ENCODE measurements at regions not wholly inside any gene's neighbourhood (a gene's known extent, or its start where the extent isn't known, plus 50 kb on each side); places are given as distances from the start of the nearest gene placed in this dataset.

DNA sequence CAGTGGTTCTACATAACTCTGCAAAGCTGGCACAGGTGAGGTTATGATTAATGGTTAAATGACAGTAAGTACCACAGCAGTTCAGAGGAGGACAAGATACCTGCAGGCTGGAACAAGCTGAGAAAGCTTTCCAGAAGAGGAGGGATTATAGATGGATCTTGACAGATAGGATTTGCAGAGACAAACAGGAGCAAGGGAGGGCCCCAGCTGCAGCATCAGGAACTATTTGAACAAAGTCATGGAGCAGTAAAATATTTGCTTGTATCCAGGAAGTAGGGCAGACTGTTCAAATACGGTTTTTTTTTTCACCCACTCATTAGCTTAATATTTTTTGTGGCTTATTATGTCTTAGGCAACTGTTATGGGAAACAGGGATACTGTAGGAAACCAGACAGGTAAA is 144.4 kb upstream of the MAN1A1 start:
- TF ChIP-seq POLR2AphosphoS5 (IDR thresholded peaks at IDR 0.05; ENCODE audit: control insufficient read depth, insufficient read depth, low read depth, low read length) (no peak), ATF7 (IDR thresholded peaks at IDR 0.05) (no peak), BRD9 (IDR thresholded peaks at IDR 0.05; ENCODE audit: low read depth, partially characterized antibody) (no peak), FOS (IDR thresholded peaks at IDR 0.05; ENCODE audit: extremely low read depth, insufficient read length) (no peak), CHD2 (IDR thresholded peaks at IDR 0.05; ENCODE audit: low read depth, low read length) (no peak), HDGF (IDR thresholded peaks at IDR 0.05) (no peak), NRF1 (conservative IDR thresholded peaks at IDR 0.05 in 1 of 2, IDR thresholded peaks at IDR 0.05 in 1 of 2) (no peak)
- TF ChIP-seq, protein P1, sequence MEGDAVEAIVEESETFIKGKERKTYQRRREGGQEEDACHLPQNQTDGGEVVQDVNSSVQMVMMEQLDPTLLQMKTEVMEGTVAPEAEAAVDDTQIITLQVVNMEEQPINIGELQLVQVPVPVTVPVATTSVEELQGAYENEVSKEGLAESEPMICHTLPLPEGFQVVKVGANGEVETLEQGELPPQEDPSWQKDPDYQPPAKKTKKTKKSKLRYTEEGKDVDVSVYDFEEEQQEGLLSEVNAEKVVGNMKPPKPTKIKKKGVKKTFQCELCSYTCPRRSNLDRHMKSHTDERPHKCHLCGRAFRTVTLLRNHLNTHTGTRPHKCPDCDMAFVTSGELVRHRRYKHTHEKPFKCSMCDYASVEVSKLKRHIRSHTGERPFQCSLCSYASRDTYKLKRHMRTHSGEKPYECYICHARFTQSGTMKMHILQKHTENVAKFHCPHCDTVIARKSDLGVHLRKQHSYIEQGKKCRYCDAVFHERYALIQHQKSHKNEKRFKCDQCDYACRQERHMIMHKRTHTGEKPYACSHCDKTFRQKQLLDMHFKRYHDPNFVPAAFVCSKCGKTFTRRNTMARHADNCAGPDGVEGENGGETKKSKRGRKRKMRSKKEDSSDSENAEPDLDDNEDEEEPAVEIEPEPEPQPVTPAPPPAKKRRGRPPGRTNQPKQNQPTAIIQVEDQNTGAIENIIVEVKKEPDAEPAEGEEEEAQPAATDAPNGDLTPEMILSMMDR (IDR thresholded peaks at IDR 0.05 in 2 of 3, conservative IDR thresholded peaks at IDR 0.05 in 1 of 3; ENCODE audit: insufficient read depth in 2 of 3, low read depth in 1 of 3, low read length in 3 of 3) = no peak
- TF ChIP-seq, protein P2, sequence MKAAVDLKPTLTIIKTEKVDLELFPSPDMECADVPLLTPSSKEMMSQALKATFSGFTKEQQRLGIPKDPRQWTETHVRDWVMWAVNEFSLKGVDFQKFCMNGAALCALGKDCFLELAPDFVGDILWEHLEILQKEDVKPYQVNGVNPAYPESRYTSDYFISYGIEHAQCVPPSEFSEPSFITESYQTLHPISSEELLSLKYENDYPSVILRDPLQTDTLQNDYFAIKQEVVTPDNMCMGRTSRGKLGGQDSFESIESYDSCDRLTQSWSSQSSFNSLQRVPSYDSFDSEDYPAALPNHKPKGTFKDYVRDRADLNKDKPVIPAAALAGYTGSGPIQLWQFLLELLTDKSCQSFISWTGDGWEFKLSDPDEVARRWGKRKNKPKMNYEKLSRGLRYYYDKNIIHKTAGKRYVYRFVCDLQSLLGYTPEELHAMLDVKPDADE (conservative IDR thresholded peaks at IDR 0.05; ENCODE audit: control insufficient read depth, low read depth, low read length) = no peak
- TF ChIP-seq, protein P3, sequence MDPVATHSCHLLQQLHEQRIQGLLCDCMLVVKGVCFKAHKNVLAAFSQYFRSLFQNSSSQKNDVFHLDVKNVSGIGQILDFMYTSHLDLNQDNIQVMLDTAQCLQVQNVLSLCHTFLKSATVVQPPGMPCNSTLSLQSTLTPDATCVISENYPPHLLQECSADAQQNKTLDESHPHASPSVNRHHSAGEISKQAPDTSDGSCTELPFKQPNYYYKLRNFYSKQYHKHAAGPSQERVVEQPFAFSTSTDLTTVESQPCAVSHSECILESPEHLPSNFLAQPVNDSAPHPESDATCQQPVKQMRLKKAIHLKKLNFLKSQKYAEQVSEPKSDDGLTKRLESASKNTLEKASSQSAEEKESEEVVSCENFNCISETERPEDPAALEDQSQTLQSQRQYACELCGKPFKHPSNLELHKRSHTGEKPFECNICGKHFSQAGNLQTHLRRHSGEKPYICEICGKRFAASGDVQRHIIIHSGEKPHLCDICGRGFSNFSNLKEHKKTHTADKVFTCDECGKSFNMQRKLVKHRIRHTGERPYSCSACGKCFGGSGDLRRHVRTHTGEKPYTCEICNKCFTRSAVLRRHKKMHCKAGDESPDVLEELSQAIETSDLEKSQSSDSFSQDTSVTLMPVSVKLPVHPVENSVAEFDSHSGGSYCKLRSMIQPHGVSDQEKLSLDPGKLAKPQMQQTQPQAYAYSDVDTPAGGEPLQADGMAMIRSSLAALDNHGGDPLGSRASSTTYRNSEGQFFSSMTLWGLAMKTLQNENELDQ (CRISPR knock-in tag; IDR thresholded peaks at IDR 0.05; ENCODE audit: borderline replicate concordance) = no peak
